ENCODE measurements at regions not wholly inside any gene's neighbourhood (a gene's known extent, or its start where the extent isn't known, plus 50 kb on each side); places are given as distances from the start of the nearest gene placed in this dataset.

DNA sequence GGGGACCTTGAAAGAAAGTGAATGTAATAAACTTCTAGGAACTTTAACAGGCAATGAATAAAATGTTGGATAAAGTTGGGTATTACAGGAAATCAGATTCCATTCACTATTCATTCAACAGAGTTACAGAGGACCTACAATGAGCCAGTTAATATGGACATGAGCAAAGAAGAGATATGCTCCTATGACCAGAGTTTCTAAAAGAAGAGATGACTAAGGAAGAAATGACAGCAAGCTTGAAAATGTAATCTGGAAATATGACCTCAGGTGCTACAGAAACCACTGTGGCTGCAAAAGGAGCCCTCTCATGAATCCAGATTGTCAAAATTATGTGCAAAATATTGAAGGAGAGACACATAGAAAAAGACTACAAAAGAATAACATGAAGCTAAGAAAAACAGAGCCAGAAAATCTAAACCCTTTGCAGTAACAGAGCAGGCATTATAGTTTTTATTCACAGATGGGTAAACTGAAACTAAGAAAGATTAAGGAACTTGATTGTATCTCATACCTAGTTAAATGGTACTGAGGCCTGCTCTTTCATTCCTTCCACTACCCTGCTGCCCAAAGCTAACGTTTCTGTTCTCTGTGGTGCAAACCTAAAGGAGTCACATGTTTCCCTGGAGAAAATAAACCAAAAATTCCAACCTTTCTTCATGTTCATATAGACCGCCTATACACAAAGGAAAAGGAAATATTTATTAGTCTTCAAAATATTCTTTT is 378.3 kb downstream of the GBA3 start:
- Histone ChIP-seq H3K4me1 (no peaks in the 10 kb centered on the region), H3K27me3 (no peaks in the 10 kb centered on the region), H3K36me3 (no peaks in the 10 kb centered on the region), H3K27ac (no peak overlapping the region), H3K9me3 (no peaks in the 10 kb centered on the region), H3K4me3 (no peak overlapping the region)
- no peak for DNase-seq
- intact Hi-C loops (cut with DNase I) = no loop called here
- TF ChIP-seq, protein P1, sequence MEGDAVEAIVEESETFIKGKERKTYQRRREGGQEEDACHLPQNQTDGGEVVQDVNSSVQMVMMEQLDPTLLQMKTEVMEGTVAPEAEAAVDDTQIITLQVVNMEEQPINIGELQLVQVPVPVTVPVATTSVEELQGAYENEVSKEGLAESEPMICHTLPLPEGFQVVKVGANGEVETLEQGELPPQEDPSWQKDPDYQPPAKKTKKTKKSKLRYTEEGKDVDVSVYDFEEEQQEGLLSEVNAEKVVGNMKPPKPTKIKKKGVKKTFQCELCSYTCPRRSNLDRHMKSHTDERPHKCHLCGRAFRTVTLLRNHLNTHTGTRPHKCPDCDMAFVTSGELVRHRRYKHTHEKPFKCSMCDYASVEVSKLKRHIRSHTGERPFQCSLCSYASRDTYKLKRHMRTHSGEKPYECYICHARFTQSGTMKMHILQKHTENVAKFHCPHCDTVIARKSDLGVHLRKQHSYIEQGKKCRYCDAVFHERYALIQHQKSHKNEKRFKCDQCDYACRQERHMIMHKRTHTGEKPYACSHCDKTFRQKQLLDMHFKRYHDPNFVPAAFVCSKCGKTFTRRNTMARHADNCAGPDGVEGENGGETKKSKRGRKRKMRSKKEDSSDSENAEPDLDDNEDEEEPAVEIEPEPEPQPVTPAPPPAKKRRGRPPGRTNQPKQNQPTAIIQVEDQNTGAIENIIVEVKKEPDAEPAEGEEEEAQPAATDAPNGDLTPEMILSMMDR (IDR thresholded peaks at IDR 0.05) = no peak
- no peak for TF ChIP-seq POLR2A (IDR thresholded peaks at IDR 0.05)
- WGBS, 2 donors = 51 to 63% methylated on average over 2 of the region's 2 CpGs

DNA sequence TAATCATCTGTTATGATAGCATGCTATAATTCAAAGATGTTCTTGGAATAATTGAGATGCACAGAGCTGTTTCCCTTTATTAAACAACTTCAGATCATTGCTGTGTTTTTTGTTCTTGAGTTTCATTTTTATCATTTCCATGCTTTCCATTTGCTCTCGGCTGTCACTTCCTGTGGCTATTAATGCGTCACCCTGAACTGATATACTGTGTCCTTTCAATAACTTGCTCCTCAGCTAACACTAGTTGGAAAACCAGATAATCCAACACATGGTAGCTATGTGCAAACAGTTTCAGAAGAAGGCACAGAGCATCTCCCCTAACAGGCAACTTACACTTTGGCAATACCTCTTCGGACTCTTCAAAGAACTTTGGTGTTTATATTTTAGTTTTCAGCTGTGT is 376.0 kb downstream of the GBA3 start:
- Histone ChIP-seq H3K4me3 (no peak overlapping the region), H3K4me1 (no peaks in the 10 kb centered on the region), H3K27me3 (no peaks in the 10 kb centered on the region), H3K36me3 (no peaks in the 10 kb centered on the region), H3K27ac (no peak overlapping the region), H3K9me3 (no peaks in the 10 kb centered on the region)
- 58 to 74% methylated on average over 3 of the region's 3 CpGs for WGBS, 2 donors
- TF ChIP-seq, protein P1 (IDR thresholded peaks at IDR 0.05) = no peak
- TF ChIP-seq POLR2A (IDR thresholded peaks at IDR 0.05) = no peak
- intact Hi-C loops (cut with DNase I) = no loop called here
- DNase-seq = no peak

DNA sequence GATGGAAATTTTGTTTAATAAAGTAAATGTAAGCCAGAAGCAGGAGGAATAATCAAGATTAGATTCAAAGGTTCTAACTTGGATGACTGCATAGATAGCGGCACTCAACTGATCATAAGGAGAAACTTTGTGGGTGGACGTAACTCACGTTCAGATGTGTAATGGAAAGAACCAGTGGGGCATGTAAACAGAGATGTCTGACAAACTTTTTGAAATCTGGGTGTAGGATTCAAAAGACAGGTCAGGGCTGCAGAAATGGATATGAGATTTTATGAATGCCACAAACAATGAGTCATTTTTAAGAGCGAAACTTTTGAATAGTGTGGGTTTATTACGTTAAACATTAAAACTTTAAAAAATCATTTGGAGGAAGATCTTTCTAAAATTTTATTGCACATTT is 375.6 kb downstream of the GBA3 start:
- no peak for DNase-seq
- Histone ChIP-seq H3K4me3 (no peak overlapping the region), H3K4me1 (no peaks in the 10 kb centered on the region), H3K27ac (no peak overlapping the region), H3K27me3 (no peaks in the 10 kb centered on the region), H3K36me3 (no peaks in the 10 kb centered on the region), H3K9me3 (no peaks in the 10 kb centered on the region)
- TF ChIP-seq POLR2A (IDR thresholded peaks at IDR 0.05) = no peak
- TF ChIP-seq, protein P1 (IDR thresholded peaks at IDR 0.05) = no peak
- intact Hi-C loops (cut with DNase I) = no loop called here
- WGBS, 2 donors = 88 to 92% methylated on average over 5 of the region's 5 CpGs

DNA sequence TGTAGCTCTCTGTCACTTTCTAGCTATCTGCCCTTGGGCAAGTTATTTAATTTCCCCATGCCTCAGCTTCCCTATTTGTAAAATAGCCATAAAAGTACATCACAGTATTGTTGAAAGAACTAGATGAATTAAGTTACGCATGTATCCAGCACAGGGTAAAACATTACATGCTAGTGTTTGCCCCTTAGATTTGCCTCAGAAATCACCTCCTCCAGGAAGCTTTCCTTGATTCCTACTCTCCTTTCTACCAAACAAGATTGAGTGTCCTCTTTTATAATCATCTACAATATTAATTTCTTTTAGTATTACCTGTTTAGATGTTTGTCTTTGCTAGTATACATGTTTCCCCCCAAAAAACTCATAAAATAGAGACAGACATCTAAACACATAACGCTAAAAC is 369.5 kb downstream of the GBA3 start:
- no peak for TF ChIP-seq POLR2A (IDR thresholded peaks at IDR 0.05)
- TF ChIP-seq, protein P1 (IDR thresholded peaks at IDR 0.05) = no peak
- H3K9me3 ChIP-seq = no peaks in the 10 kb centered on the region
- H3K4me1 ChIP-seq = no peaks in the 10 kb centered on the region
- 88 to 91% methylated on average over 2 of the region's 2 CpGs for WGBS, 2 donors
- intact Hi-C loops (cut with DNase I) = no loop called here
- no peak overlapping the region for H3K27ac ChIP-seq
- no peak for DNase-seq
- no peaks in the 10 kb centered on the region for H3K36me3 ChIP-seq
- H3K27me3 ChIP-seq = no peaks in the 10 kb centered on the region
- H3K4me3 ChIP-seq = no peak overlapping the region

- H3K4me3 ChIP-seq = no peak overlapping the region
- TF ChIP-seq POLR2A (IDR thresholded peaks at IDR 0.05) = no peak
- TF ChIP-seq, protein P1 (IDR thresholded peaks at IDR 0.05) = no peak
- intact Hi-C loops (cut with DNase I) = no loop called here
- no peaks in the 10 kb centered on the region for H3K4me1 ChIP-seq
- H3K36me3 ChIP-seq = no peaks in the 10 kb centered on the region
- no peak for DNase-seq
- no peak overlapping the region for H3K27ac ChIP-seq
- 42 to 49% methylated on average over 3 of the region's 3 CpGs for WGBS, 2 donors
- H3K9me3 ChIP-seq = no peaks in the 10 kb centered on the region
- no peaks in the 10 kb centered on the region for H3K27me3 ChIP-seq
Measured at GRCh38 chr4:23061431-23061830, 368.7 kb downstream of the GBA3 start.
